Mesenchymal stem cell (in vitro differentiated cells and primary cell): ENCODE measurements at regions not wholly inside any gene's neighbourhood (a gene's known extent, or its start where the extent isn't known, plus 50 kb on each side); places are given as distances from the start of the nearest gene placed in this dataset.

ENCODE experiments used
- DNase-seq: peaks from one replicate; pipeline ENCODE4 v3.0.0-alpha.2; 2013
- H2AFZ ChIP-seq: one replicate; pipeline ENCODE4 v1.6.1; 2013; ENCODE audit warnings: low read depth, mild to moderate bottlenecking, control low read depth, inconsistent platforms, low read length, moderate library complexity
- H2AK5ac ChIP-seq: 2 replicates; pipeline ENCODE4 v1.6.1; 2013; ENCODE audit warnings: low read length, moderate library complexity, mild to moderate bottlenecking, inconsistent platforms; ENCODE audit not compliant: severe bottlenecking
- H2BK120ac ChIP-seq: one replicate; pipeline ENCODE4 v1.6.1; 2013; ENCODE audit warnings: low read depth, mild to moderate bottlenecking, inconsistent platforms, low read length, moderate library complexity
- H2BK12ac ChIP-seq, 2 experiments: one replicate each; pipeline ENCODE4 v1.6.1; 2013; ENCODE audit warnings: inconsistent platforms in 2 of 2, low read length in 2 of 2, mild to moderate bottlenecking in 2 of 2, moderate library complexity in 2 of 2, control low read depth in 1 of 2
- H2BK15ac ChIP-seq: one replicate; pipeline ENCODE4 v1.6.1; 2013; ENCODE audit warnings: mild to moderate bottlenecking, low read depth, inconsistent platforms; ENCODE audit not compliant: poor library complexity, severe bottlenecking
- H2BK5ac ChIP-seq: 2 replicates; pipeline ENCODE4 v1.6.1; 2013; ENCODE audit warnings: low read depth, mild to moderate bottlenecking, low read length, control low read depth, inconsistent platforms; ENCODE audit not compliant: poor library complexity, severe bottlenecking
- H3K14ac ChIP-seq, 2 experiments: one replicate each; pipeline ENCODE4 v1.6.1; 2013; ENCODE audit warnings: inconsistent platforms in 2 of 2, low read length in 2 of 2, control low read depth in 1 of 2, mild to moderate bottlenecking in 1 of 2, moderate library complexity in 1 of 2
- H3K18ac ChIP-seq, 2 experiments: one replicate each; pipeline ENCODE4 v1.6.1; 2013; ENCODE audit warnings: inconsistent platforms in 2 of 2, low read length in 2 of 2, control low read depth in 1 of 2, low read depth in 1 of 2, mild to moderate bottlenecking in 1 of 2
- H3K23ac ChIP-seq, 2 experiments: one replicate each; pipeline ENCODE4 v1.6.1; 2013; ENCODE audit warnings: inconsistent platforms in 2 of 2, low read length in 2 of 2, mild to moderate bottlenecking in 2 of 2, moderate library complexity in 2 of 2, control low read depth in 1 of 2
- H3K27ac ChIP-seq: 2 replicates; pipeline ENCODE4 v1.5.1; 2013; ENCODE audit warnings: mild to moderate bottlenecking, moderate library complexity, low read length, control low read depth, inconsistent platforms; ENCODE audit not compliant: poor library complexity, severe bottlenecking
- H3K27me3 ChIP-seq, 2 experiments: 2 replicates each; pipeline versions ENCODE4 v1.6.1 to v1.7.0; 2013; ENCODE audit warnings: low read length in 2 of 2, mild to moderate bottlenecking in 2 of 2, moderate library complexity in 2 of 2, control low read depth in 1 of 2, inconsistent platforms in 1 of 2; ENCODE audit not compliant: control insufficient read depth in 1 of 2, insufficient read depth in 1 of 2
- H3K36me3 ChIP-seq, 2 experiments: 2 replicates each; pipeline versions ENCODE4 v1.6.1 to v1.7.0; 2013; ENCODE audit warnings: low read length in 2 of 2, control low read depth in 1 of 2, inconsistent platforms in 1 of 2, low read depth in 1 of 2, mild to moderate bottlenecking in 1 of 2; ENCODE audit not compliant: insufficient read depth in 2 of 2, control insufficient read depth in 1 of 2
- H3K4ac ChIP-seq, 2 experiments: one replicate each; pipeline ENCODE4 v1.6.1; 2013; ENCODE audit warnings: inconsistent platforms in 2 of 2, low read length in 2 of 2, mild to moderate bottlenecking in 2 of 2, moderate library complexity in 2 of 2, control low read depth in 1 of 2, low read depth in 1 of 2
- H3K4me1 ChIP-seq: 2 replicates; pipeline ENCODE4 v1.6.1; 2013; ENCODE audit warnings: low read depth, low read length, control low read depth; ENCODE audit not compliant: control insufficient read depth, insufficient read depth
- H3K4me2 ChIP-seq: 2 replicates; pipeline ENCODE4 v1.6.1; 2013; ENCODE audit warnings: low read length, mild to moderate bottlenecking, inconsistent platforms; ENCODE audit not compliant: poor library complexity, severe bottlenecking
- H3K4me3 ChIP-seq, 2 experiments: 2 replicates each; pipeline versions ENCODE4 v1.5.1 to v1.7.0; 2013; ENCODE audit warnings: low read length in 2 of 2, mild to moderate bottlenecking in 2 of 2, control low read depth in 1 of 2, low read depth in 1 of 2; ENCODE audit not compliant: insufficient read depth in 1 of 2
- H3K79me1 ChIP-seq: replicated peaks from 2 replicates; pipeline ENCODE4 v1.6.1; 2013; ENCODE audit warnings: mild to moderate bottlenecking, control low read depth, low read length, inconsistent platforms; ENCODE audit not compliant: poor library complexity, severe bottlenecking
- H3K9ac ChIP-seq: 2 replicates; pipeline ENCODE4 v1.7.0; 2013; ENCODE audit warnings: mild to moderate bottlenecking, low read length, moderate library complexity
- H3K9me3 ChIP-seq: 2 replicates; pipeline ENCODE4 v1.7.0; 2013; ENCODE audit warnings: mild to moderate bottlenecking, low read length; ENCODE audit not compliant: control insufficient read depth
- H4K8ac ChIP-seq: one replicate; pipeline ENCODE4 v1.6.1; 2013; ENCODE audit warnings: inconsistent platforms, mild to moderate bottlenecking, low read length, moderate library complexity
- H4K91ac ChIP-seq: one replicate; pipeline ENCODE4 v1.6.1; 2013; ENCODE audit warnings: mild to moderate bottlenecking, low read length, inconsistent platforms
- WGBS: methylation state at CpG from one replicate; pipeline ENCODE4 v1.1.7; 2013; ENCODE audit warnings: mixed read lengths; 5-methylcytosine and 5-hydroxymethylcytosine counted together

DNA sequence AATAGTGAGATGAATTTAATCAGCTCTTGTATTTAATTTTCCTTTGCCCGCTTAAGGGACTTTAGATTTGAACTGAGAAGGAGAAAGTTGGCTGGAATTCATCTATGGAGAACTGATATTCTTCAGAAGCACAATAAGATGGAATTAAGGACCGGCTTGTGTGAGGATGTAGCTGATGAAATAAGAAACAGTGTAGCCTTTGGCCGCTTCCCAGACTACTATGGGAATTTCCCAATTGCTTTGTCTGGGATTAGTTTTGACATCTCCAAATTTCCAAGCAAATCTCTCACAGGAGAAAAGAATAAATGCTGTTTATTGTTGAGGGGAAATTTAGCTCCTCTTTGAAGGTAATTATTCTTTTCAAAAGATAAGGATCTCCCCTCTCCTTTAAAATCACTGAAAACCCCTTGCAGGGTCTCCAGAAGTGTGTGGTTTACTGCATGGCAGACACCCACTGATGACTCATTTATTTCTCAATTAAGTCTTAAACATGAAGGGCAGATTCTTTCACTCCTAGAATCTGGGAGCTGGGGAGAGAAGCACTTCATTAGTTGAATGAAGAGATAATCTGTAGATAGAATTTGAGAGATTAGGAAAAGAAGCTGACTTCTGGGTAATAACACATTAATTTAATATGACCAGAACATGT lies 606.5 kb upstream of the ADAMTS16 start:
- Histone ChIP-seq H3K18ac (no peak overlapping the region), H3K9me3 (peaks cover 8% of the 10 kb centered on the region), H3K4me3 (no peak overlapping the region), H2BK12ac (no peak overlapping the region), H2AK5ac (no peak overlapping the region), H3K36me3 (no peaks in the 10 kb centered on the region), H3K23ac (no peak overlapping the region), H3K14ac (no peak overlapping the region), H2BK15ac (no peak overlapping the region), H3K27me3 (peaks cover 0 to 5% of the 10 kb centered on the region in 2 experiments), H3K27ac (no peak overlapping the region), H2AFZ (no peak overlapping the region), H3K4ac (no peak overlapping the region), H2BK120ac (no peak overlapping the region), H4K8ac (no peak overlapping the region), H2BK5ac (no peak overlapping the region), H4K91ac (no peak overlapping the region), H3K9ac (no peak overlapping the region), H3K79me1 (no peaks in the 10 kb centered on the region), H3K4me1 (no peaks in the 10 kb centered on the region), H3K4me2 (no peak overlapping the region)
- 79% methylated on average over 2 of the region's 3 CpGs for WGBS
- no peak for DNase-seq

DNA sequence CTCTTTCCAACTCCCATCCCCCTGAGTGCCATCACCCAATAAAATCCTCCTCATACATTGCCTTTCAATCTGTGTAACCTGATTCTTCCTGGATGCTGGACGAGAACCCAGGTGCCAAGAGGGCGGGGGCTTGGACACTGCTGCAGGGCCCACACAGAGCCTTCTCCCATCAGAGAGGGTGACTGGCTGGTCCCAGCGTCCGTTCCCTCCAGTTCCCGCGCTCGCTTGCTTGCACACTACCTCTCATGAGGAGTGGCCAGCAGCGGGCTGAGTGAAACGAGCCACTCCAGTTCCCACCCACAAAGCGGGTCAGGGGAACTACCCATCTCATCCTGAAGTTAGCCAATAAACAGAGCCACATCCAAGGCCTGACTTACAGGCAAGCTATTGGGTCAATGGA lies 602.6 kb upstream of the ADAMTS16 start:
- H2BK15ac ChIP-seq: no peak overlapping the region
- no peaks in the 10 kb centered on the region for H3K36me3 ChIP-seq
- H3K9ac ChIP-seq: no peak overlapping the region
- no peak overlapping the region for H2BK5ac ChIP-seq
- no peak overlapping the region for H3K4me3 ChIP-seq
- H3K18ac ChIP-seq: no peak overlapping the region
- WGBS: 73% methylated on average over 10 of the region's 10 CpGs
- H3K9me3 ChIP-seq: peaks cover 11% of the 10 kb centered on the region
- H3K4me1 ChIP-seq: no peaks in the 10 kb centered on the region
- H3K27me3 ChIP-seq: no peaks in the 10 kb centered on the region
- no peak overlapping the region for H4K91ac ChIP-seq
- H2AK5ac ChIP-seq: no peak overlapping the region
- no peak overlapping the region for H2BK120ac ChIP-seq
- no peak overlapping the region for H2AFZ ChIP-seq
- H3K4ac ChIP-seq: no peak overlapping the region
- no peak overlapping the region for H3K23ac ChIP-seq
- H3K14ac ChIP-seq: no peak overlapping the region
- H3K79me1 ChIP-seq: no peaks in the 10 kb centered on the region
- H2BK12ac ChIP-seq: no peak overlapping the region
- H3K4me2 ChIP-seq: no peak overlapping the region
- DNase-seq: no peak
- H4K8ac ChIP-seq: no peak overlapping the region
- no peak overlapping the region for H3K27ac ChIP-seq

DNA sequence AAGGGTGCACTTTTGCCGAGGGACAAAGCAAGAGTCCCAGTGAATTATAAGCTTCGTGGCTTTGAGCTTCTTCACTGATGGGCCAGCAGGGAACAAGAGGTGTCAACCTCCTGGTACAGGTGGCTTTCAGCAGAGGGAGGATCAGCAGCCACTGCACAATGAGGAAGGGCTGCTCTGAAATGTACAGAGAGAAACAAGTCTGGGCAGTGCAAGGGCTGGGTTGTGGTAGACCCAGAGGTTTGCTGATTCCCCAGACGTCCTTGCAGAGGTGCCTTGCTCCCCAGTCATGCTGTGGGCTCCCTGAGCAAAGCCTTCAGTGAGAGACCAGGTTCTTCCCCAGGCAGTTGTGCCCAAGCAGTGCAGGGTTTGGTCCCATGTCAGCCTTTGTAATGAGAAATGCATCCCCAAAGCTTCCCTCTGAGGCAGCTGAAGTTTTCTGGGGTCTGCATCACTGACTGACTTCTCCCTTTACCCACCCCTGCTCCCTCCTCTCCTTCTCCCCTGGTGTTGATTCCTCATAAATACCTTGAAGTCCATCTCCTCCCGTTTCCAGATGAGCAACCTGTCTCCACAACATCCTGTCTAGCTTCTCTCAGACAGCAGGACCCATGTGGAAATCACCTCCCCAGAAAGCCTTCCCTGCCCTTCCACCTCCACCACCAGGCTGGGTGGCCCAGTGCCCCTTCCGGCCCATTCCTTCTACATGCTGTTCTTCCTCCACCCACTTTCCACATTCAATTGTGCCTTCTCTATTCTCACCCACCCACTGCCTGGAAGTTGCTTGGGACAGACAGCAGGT lies 599.6 kb upstream of the ADAMTS16 start:
- Histone ChIP-seq H3K4me1 (no peaks in the 10 kb centered on the region), H2AFZ (no peak overlapping the region), H3K9ac (no peak overlapping the region), H3K9me3 (peaks cover 11% of the 10 kb centered on the region), H3K18ac (no peak overlapping the region), H3K4ac (no peak overlapping the region), H3K36me3 (no peaks in the 10 kb centered on the region), H3K14ac (no peak overlapping the region), H4K91ac (no peak overlapping the region), H2BK12ac (no peak overlapping the region), H3K4me3 (no peak overlapping the region), H3K79me1 (no peaks in the 10 kb centered on the region), H3K27me3 (no peaks in the 10 kb centered on the region), H2BK5ac (no peak overlapping the region), H2BK120ac (no peak overlapping the region), H3K27ac (no peak overlapping the region), H2BK15ac (no peak overlapping the region), H4K8ac (no peak overlapping the region), H3K4me2 (no peak overlapping the region), H2AK5ac (no peak overlapping the region), H3K23ac (no peak overlapping the region)
- no peak for DNase-seq
- 54% methylated on average over 5 of the region's 5 CpGs for WGBS

DNA sequence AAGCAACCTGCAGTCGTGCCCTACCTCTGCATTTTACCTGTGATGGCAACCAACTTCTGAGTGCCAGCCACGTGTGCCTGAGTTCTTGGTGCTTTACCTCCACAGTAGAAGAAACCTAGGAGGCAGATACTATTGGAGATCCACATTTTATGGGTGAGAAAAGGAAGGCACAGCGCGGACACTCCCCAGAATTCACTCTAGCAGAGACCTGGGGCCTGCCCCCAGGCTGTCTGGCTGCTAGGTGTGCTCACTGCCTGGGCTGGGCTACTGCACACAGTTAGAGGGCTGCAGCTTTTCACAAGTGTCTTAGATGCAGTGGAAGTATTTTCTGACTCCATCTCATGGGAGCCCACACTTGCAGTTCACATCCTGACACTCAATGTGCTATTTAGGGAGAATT lies 598.8 kb upstream of the ADAMTS16 start:
- no peak for DNase-seq
- Histone ChIP-seq H3K14ac (no peak overlapping the region), H3K4ac (no peak overlapping the region), H3K4me1 (no peaks in the 10 kb centered on the region), H2BK120ac (no peak overlapping the region), H4K8ac (no peak overlapping the region), H3K9me3 (peaks cover 6% of the 10 kb centered on the region), H2AK5ac (no peak overlapping the region), H3K79me1 (no peaks in the 10 kb centered on the region), H3K4me2 (no peak overlapping the region), H3K4me3 (no peak overlapping the region), H2BK5ac (no peak overlapping the region), H4K91ac (no peak overlapping the region), H3K18ac (no peak overlapping the region), H3K9ac (no peak overlapping the region), H3K23ac (no peak overlapping the region), H2BK12ac (no peak overlapping the region), H2BK15ac (no peak overlapping the region), H3K36me3 (no peaks in the 10 kb centered on the region), H2AFZ (no peak overlapping the region), H3K27ac (no peak overlapping the region), H3K27me3 (no peaks in the 10 kb centered on the region)
- 64% methylated on average over 4 of the region's 4 CpGs for WGBS
